ENCODE measurements at regions not wholly inside any gene's neighbourhood (a gene's known extent, or its start where the extent isn't known, plus 50 kb on each side); places are given as distances from the start of the nearest gene placed in this dataset.

DNA sequence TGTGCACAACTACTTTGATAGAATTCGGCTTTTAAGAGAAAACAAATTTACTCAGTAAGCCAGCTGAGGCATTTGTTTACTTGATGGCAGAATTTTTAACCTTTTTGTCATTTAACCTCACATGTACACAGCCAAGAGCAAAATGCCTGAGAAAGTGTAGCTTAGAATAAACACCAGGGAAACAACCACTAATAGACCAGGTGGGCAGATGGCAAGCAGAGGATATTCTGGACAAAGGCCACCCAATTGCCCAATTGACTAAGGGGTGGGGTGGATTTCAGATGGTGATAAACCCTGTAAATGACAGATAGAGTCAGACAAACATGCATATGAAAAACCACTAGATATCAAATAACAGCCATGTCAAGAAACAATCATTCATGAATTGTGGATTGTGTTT is 190.7 kb upstream of the FBXL4 start:
- no peak for DNase-seq (ENCODE audit: low spot score)

DNA sequence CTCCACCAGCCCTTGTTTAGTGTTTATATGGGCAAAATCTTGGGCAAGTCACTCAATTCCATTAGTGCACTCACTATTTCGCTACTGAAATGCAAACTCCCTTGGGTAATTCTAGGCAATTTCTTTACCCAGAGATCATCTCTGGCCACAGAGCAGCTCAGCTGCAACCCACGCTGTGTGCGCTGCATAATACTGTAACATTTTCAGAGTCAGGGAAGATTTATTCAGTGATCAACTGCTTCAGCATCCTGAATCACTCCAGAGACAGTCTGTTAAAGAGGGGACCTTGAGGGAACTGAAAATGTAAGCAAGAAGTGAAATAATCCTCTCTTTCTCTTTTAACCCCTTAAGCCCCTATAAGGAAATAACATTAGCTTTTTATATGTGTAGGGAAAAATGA is 189.6 kb upstream of the FBXL4 start:
- DNase-seq (ENCODE audit: low spot score) = no peak

DNA sequence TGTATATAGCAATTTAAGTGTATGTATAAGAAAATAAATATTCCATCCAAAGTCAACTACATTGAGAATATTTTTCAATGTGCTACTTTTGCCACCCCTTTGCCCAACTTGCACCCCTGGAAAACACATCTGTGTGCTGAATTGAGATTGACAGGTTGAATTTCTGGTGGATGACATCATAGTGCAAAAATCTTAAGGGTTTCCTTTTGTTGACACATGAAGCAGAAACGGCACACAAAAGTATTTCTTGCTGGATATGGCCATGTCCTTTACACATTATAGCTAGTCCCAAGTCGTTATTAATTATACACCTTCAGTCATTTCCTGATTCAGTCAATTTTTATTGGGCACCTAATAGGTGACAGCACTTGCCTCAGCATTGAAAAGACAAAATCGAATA is 188.7 kb upstream of the FBXL4 start:
- no peak for DNase-seq (ENCODE audit: low spot score)

DNA sequence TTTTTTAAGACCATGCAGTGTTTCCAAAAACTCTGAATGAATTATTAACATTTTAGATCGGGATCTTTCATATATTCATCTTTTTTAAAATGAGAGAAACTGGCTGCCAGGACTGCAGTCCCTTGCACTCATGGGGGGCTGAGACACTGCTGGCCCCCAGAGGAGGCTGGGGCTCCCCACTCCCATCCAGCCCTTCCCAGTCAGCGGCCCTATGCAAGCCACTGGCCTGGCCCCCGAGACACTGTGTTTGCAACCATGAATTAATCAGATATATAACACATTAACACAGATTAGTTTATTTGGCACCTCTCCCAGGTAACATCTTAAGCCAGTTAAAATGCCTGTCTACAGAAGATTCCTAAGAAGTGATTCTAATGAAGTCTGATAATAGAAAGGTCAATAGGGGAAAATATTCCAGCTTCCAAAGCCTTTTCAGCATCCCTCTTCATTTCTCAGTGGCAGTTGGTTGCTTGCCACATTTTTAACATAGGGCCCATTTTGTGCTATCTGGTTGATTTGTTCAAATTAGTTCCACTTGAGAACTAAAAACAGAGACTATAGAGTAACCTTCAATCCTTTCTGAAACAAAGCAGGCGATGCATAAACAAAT is 184.4 kb upstream of the FBXL4 start:
- DNase-seq (ENCODE audit: low spot score) = no peak

DNA sequence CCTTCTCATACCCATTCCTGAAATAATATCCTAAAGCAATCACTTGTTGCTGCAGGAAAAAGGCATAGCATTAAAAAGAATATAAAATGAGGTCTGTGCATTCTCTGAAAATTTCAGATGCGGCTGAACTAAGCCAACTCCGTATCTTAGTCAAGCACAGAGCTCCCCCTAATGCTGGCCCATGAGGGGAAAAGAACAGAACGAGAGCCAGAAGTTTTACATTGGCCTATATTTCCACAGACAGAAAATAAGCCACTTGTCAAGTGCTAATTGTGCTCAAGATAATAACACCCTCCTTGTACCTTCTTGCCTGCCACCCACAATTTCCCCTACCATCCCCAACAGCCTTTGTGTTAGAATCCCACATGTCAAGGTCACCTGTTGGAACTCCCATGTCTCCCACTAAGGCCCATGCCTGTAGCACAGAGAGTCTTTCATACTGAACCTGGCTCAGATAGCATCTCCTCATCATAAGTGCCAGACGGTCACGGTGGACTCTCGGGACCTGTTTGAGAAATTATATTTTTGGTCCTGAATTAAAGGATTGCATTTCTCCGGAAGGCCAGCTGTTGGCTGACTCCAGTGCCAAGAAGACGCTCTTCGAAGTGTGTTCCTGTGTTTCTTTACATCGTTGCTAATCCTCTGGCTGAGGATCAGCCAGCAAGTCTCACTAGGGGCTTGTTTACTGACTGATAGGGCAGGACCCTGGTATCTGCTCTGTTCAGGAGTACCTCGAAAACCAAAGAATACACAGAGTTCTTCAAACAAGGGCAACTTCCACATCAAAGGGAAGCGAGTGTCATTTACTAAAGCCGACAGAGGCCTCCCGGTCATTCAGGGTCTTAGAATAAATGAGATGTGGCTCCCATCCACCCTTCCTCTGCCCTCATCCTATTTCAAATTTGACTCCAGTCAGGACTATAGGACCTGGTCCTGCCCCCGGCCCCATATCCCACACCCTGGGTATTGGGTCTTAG is 183.4 kb upstream of the FBXL4 start:
- DNase-seq (ENCODE audit: low spot score) = no peak

DNA sequence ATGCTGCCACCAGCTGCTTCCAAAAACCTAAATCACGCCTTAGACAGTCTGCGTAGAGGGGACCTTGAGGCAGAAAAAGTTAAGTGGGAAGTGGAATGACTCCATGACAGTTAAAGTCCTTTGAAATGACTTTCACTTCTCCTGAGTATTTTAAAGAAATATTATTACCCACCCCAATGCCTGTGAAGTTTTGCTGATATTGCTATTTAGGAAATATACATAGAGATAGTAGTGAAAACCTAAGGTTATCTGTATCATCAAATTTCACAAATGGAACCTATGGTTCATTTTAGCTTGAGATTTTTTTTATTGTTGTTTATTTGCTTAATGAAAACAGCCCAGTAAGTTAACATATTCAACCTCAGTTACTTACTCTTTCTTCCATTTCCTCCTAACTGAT is 182.1 kb upstream of the FBXL4 start:
- no peak for DNase-seq (ENCODE audit: low spot score)

DNA sequence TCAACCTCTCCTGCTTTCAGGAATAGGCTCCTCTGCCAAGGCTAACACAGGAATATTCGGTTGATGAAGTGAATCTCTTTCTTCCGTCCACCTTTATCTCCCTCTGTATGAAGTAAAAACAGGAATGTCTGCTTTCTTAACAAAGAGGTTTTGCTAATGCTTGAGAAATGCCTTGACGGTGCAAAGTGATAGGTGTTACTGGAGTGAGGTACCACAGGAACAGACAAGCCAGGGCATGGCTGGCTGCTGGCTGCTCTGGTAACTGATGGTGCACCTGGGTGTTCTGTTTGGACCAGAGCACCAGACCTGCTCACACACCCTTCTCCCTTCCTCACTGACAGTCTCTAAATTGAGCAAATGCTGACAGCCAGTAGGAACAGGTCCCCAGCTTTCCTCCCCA is 174.0 kb upstream of the FBXL4 start:
- DNase-seq (ENCODE audit: low spot score) = no peak

DNA sequence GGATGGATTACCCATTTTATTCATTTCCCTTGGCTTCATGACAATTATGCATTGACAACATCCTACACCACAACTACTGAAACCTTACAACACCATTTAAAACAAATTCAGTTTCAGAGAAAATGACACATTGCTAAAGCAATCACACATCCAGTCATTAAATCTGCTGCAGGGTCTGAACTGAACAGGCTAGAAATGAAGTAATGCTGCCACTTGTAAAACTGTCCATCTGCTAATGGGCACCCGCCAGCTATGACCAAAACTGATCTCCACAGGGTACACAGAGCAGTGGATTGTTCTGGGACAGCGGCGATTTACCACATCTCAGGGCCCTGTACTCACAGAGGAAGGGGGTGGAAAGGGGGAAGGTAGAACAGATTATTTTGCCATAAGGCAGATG is 172.9 kb upstream of the FBXL4 start:
- no peak for DNase-seq (ENCODE audit: low spot score)

DNA sequence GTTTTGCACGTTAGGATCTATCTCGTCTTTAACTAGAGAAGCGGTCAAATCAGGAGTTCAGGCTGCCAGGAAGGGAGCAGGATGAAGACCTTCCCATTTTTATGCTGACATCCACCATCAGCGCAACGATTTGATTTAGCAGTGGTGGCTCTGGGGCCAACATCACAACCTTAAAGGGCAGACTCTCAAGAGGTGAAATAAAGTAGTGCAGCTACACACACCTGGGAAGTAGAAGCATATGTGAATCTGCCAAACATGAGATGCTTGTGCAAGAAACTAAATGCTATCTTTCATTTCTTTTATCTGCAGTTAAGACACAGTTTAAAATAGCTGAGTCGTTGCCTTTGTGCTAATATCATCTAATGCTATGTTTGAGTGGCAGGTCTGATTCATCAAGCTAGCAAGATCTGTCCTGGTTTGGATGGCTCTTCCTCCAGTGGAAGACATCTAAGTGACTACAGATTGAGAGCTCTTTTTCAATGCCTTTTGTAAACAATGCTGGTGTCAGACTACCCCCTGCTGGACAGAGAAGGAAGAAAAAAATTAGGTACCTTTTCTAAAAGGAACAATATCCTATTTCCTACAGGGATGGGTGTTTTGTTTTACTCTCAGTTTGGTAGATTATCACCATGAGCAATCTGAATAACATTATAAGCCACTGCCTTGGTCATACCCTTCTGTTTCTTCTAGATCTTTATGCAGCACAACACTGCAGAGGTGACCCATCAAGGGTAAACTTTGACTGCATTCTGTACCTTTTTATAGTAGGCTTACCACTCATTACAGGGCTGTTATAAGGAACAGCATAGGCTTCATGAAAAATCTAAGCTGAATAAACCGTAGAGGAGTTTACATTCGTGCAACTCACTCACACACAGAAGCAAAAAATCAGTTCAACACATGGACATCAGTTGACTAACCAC is 171.6 kb upstream of the FBXL4 start:
- peak; percentile 65 for DNase-seq (ENCODE audit: low spot score)

DNA sequence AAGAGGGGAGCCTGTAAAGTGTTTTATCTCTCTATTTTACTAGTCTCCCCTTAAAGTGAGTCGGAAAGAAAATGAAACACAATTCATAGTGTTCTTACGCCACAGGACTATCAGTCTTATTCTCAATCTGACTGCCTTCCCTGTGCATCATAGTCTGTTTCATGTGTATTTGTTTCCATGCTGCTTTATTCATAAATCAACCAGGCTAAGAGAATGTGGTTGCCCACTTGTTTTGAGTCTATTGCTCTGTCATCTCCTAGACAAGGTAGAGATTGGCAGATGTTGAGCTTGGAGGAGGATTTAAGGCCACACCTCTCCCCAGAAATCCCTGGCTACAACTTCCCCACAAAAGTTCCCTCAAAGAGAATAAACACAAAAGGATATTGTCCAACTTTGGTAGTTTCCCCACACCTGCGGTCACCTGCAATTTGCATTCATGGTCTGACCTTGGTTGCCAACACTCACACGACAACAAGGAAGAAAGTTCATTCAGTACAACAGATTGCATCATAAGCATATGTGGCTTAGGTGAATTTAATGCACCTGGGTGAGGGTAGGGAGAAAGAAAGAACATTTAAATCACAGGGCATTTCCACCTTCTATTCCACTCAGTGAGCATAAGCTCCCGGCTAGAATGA is 167.1 kb upstream of the FBXL4 start:
- no peak for DNase-seq (ENCODE audit: low spot score)

DNA sequence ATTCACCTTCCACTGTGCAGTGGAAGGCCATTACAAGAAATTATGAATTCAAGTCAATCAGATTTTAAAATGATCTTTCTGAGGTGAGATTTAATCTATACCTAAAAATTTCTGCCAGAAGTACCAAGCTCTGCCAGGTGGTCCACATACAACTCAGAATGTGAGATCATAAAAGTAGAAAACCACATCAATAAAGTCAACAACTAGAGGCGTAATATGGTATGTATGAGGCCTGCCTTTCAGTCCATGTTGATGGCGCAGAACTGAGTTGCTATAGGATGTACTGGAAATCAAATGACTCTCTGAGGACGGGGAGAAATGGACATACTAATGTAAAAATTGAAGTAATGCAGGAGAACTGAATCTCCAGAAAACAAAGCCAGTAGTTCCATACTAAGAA is 163.8 kb upstream of the FBXL4 start:
- DNase-seq (ENCODE audit: low spot score) = no peak

DNA sequence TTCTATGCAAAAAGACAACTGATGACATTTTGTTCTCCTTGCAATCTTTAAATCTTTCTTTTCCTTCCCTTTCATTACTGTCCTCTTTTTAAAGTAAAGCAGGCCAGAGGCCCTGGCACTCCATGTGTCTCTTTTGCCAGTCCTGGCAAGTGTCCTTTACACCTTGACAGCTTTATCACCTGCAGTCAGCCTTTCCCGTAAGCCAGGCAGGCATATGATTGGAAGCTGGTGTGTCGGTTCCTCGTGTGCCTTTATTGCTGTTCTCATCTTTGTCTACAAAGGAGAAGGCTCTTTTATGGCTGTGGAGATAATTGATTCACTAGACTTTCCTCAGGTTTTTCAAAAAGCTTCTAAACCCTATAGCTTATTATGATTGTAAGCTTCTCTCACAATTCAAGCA is 162.3 kb upstream of the FBXL4 start:
- no peak for DNase-seq (ENCODE audit: low spot score)

DNA sequence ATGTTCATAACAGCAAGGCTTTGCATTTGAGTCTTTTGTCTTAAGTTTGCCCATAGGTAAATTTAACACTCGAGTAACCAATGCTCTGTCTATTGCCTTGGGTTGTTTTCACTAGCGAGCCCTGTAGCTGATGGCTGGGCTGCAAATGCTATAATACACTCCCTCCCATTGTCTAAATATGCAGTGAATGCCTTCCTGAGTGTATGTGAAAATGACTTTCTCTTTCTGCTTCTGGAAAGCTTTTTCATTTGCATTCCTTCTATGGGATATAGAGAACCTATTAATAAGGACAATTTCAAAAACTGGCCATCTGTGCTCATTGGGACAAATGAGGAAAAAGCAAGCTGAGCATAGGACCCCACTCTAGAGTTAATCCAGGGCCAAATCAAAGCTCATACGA is 156.5 kb upstream of the FBXL4 start:
- DNase-seq (ENCODE audit: low spot score) = no peak

DNA sequence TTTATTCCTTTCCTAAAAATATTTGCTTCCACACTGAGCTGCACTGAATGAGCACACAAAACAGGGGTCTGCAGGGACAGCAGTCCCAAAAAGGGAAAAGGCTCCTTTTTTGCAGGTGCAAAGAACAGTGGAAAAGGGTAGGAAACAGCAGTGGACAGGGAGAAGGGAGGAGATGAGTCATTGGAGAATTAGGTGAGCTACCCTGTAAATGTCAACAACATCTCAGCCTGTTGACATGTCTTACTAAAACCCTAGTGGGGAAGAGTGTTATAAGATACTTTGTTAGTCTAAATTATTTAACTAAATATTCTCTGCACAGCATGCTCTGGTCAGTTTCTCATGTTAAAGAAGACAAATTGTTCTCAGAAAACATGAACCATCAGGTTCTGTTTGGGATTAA is 151.5 kb upstream of the FBXL4 start:
- no peak for DNase-seq (ENCODE audit: low spot score)

DNA sequence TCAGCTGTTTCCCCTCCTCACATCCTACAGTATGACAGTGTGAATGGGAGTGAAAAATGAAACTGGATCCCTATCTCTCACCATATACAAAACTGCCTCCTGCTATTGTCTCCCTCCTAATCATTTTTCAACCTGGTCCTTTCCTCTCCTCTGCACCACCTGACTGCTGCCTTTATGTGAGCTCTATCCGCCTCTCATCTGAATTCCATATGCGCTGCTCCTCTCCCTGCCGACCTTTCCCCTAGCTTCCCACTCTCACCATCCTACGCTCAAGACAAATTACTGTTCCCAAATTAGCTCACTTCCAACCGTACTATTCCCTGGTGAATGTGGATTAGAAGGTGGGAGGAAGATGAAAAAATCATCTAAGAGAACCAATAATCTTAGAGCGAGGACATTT is 148.4 kb upstream of the FBXL4 start:
- no peak for DNase-seq (ENCODE audit: low spot score)

DNA sequence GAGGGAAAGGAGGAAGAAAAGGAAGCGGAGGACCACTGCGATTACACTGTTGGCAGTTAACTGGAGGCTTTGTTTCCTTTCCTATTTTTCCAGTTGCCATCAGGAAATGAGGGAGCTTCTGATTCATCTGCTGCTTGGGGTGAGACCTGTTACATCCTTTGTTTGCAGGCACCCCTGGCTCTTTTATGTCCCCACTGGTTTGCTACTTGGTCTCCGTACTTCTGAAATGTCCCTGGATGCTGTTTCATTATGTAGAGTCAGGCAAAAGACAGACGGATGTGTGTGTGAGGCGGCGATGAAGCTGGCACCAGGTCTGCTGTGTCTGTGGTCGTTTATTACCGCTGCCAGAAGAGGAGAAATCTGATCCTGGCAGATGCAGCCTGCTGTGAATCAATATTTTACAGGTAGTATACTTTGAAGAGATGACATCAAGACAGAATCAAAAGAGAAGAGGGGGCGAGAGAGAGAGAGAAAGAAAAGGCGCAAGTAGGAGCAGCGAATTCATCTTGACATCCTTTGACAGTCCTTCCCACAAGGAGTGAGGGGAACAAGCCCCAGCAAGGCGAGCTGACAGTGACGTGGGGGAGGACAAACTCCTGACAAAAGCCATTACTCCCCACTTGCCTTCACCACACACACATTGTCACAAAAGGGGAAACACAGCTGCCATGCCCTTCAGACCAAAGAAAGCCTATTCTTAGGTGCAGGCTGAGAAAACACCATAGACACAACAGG is 145.9 kb upstream of the FBXL4 start:
- DNase-seq (ENCODE audit: low spot score) = no peak

DNA sequence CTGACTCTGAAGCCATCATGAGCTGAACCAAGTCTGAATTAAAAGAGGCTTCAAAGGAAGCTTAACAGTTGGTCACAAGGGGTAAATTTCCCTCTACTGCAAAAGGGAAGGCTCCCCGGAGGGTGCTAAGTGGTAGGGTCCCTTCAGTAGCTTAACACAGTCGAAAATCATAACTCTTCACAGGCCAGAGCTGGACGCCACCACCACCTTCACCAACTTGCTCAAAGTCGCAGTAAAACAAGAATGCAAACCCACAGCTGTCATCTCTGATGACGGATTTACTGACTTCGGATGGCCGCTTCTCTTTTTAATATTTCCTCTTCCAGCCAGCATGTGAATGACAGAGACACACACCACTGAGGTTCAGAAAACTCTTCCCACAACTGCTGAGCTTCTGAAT is 144.7 kb upstream of the FBXL4 start:
- no peak for DNase-seq (ENCODE audit: low spot score)

DNA sequence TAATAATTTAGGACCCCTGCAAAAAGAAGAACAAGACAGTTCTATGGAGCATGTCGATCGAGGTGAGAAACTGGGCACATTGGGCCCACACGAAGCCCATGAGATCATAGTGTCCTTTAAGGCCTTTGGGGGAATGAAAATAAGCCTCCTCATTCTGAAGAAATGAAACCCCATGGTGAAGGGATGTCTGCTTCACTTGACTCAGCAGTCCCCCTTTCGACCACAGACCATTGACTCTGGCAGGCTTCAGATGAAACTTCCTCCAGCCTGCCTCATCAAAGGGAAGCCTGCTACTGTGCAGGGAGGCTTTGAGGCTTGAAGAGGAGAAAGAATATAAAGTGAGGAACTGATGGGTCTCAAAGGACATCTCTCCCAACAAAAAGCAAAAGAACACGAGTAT is 144.2 kb upstream of the FBXL4 start:
- no peak for DNase-seq (ENCODE audit: low spot score)

DNA sequence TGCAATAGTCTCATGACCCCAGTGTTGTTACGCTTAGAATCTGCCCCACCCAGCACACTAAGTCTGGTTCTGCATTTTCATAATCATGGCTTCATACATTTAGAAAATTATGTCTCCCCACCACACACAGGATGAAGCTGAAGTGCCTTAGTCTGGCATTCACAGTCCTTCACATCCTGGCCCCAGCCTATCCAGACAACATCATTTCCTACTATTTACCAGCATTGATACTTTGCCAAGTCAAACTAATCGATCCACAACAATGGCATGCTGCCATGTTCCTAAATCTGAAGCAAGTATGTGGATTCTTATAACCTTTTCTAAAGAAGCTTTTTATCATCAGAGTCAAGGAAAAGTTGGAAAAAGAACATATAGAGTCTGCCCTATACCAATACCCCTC is 132.4 kb upstream of the FBXL4 start:
- no peak for DNase-seq (ENCODE audit: low spot score)

DNA sequence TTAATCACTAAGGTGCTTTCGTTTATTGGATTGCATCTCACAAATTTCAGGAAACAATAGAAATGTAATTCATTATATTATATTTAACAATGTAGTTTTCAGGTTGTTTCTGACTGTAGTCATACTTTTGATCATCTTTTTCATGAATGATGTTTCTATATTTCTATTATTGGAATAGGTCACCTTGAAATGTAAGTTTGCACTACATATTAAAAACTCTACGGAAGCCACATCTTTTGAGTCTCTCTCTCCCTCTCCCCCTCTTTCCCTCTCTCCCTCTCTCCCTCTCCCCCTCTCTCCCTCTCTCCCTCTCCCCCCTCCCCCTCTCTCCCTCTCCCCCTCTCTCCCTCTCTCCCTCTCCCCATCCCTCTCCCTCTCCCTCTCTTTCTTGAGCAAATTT is 131.3 kb upstream of the FBXL4 start:
- no peak for DNase-seq (ENCODE audit: low spot score)

DNA sequence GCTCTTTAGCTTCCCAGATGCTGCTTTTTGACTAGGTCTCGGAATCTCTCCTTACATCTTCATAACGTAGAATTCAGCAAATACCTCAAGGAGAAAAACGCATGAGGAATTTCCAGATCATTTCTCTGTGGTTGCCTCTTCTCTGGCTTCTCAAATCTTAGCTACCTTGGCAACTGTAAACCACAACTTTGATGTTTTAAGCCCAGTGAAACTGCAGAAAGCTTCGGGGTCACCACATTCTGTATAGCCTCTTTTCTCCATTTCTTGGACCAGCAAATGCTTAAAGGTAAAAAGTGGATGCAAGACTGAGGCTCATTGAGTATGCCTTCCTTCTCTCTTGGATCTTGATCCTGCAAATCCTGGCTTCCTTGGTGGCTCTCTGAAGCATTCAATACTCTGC is 125.5 kb upstream of the FBXL4 start:
- no peak for DNase-seq (ENCODE audit: low spot score)

DNA sequence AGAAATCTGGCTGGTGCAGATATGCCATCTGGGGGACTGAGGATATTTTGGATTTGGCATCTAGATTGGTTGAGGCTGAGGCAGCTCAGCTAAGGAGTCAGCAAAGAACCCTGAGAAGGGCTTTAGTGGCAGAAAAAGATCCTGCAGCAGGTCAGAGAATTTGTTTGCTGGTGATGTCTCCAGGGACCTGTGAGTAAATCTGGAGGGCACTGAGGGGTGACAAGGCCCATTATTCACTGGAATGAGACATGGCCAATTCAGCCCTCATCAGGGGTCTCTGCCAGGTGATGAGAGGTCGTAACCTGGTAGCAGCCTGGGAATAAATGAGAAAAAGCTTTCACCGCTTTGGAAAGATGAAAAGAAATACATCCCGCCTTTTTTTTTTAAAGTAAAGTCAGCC is 118.3 kb upstream of the FBXL4 start:
- DNase-seq (ENCODE audit: low spot score) = no peak

Measured in GM03348 (cell line).